Stimulated activated CD8-positive, alpha-beta memory T cell treated with anti-CD3 and anti-CD28 coated beads, Interleukin-4, amount 100 ng/mL, for 1 hour (primary cell): ENCODE measurements at regions not wholly inside any gene's neighbourhood (a gene's known extent, or its start where the extent isn't known, plus 50 kb on each side); places are given as distances from the start of the nearest gene placed in this dataset.
"Not testable (repeated sequence)": the region's sequence is repeated elsewhere in the genome, so short reads cannot be mapped to it uniquely, and the experiment has no call there.

Experiments used
- DNase-seq, 2 donors: peaks; one replicate each; pipeline ENCODE4 v3.0.0-alpha.2; 2020; ENCODE audit warnings: low read depth in 2 of 2, low spot score in 1 of 2

- no peak for DNase-seq
Measured at GRCh38 chr10:29730969-29731368, 96.2 kb upstream of the SVIL start.

- DNase-seq = no peak
Measured at GRCh38 chr10:29730458-29730857, 95.7 kb upstream of the SVIL start.

- no peak for DNase-seq
Measured at GRCh38 chr10:29728541-29729049, 93.8 kb upstream of the SVIL start.

GRCh38 chr10:29725927-29726326 is 91.2 kb upstream of the SVIL start:
- not testable (repeated sequence) for DNase-seq

GRCh38 chr10:29725133-29725720 is 90.5 kb upstream of the SVIL start:
- DNase-seq = no peak

GRCh38 chr10:29723726-29724125 is 89.0 kb upstream of the SVIL start:
- DNase-seq = no peak

- no peak for DNase-seq
Measured at GRCh38 chr10:29722777-29723176, 88.0 kb upstream of the SVIL start.

GRCh38 chr10:29720149-29720548 is 85.4 kb upstream of the SVIL start:
- DNase-seq = no peak

- DNase-seq = no peak
Measured at GRCh38 chr10:29719281-29719675, 84.5 kb upstream of the SVIL start.

- no peak for DNase-seq
Measured at GRCh38 chr10:29715296-29715695, 80.5 kb upstream of the SVIL start.

GRCh38 chr10:29714096-29714874 is 79.5 kb upstream of the SVIL start:
- no peak for DNase-seq

- DNase-seq = no peak
Measured at GRCh38 chr10:29713450-29713849, 78.7 kb upstream of the SVIL start.

GRCh38 chr10:29712108-29712507 is 77.3 kb upstream of the SVIL start:
- DNase-seq = no peak

GRCh38 chr10:29710128-29710527 is 75.4 kb upstream of the SVIL start:
- no peak for DNase-seq

- no peak for DNase-seq
Measured at GRCh38 chr10:29709484-29710002, 74.8 kb upstream of the SVIL start.

- DNase-seq = no peak
Measured at GRCh38 chr10:29703271-29703670, 68.5 kb upstream of the SVIL start.

- no peak for DNase-seq
Measured at GRCh38 chr10:29702273-29703164, 67.7 kb upstream of the SVIL start.

- DNase-seq = no peak
Measured at GRCh38 chr10:29701306-29701705, 66.5 kb upstream of the SVIL start.

GRCh38 chr10:29699621-29700020 is 64.8 kb upstream of the SVIL start:
- no peak for DNase-seq

GRCh38 chr10:29698773-29699490 is 64.2 kb upstream of the SVIL start:
- no peak for DNase-seq

- not testable (repeated sequence) for DNase-seq
Measured at GRCh38 chr10:29696581-29696980, 61.8 kb upstream of the SVIL start.
